GM12875 (cell line): ENCODE measurements at regions not wholly inside any gene's neighbourhood (a gene's known extent, or its start where the extent isn't known, plus 50 kb on each side); places are given as distances from the start of the nearest gene placed in this dataset.

ENCODE experiments used
- H3K4me3 ChIP-seq: one replicate; pipeline ENCODE4 v1.5.1; 2011; ENCODE audit warnings: low read depth, low read length, control low read depth
- CTCF ChIP-seq: IDR thresholded peaks from 2 replicates; pipeline ENCODE4 v1.5.1; 2011; ENCODE audit warnings: low read depth, mild to moderate bottlenecking, control low read depth, inconsistent platforms, low read length, moderate library complexity, borderline replicate concordance; ENCODE audit not compliant: insufficient read depth

GRCh38 chr2:79359419-79359818, 153.4 kb upstream of the CTNNA2 start:
- H3K4me3 ChIP-seq = no peak overlapping the region
- no peak for TF ChIP-seq CTCF

DNA sequence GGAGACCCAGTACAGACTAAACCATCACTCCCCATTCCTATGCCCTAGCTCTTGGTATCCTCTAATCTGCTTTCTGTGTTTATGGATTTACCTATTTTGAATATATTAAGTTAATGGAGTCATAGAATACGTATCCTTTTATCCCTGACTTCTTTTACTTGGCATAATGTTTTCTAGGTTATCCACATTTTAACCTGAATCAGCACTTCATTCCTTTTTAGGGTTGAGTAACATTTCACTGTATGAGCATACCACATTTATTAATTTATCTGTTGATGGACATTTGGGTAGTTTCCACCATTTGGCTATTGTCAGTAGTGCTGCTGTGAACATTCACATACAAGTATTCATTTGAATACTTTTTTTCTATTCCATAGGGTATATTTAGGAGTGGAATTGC, 157.3 kb upstream of the CTNNA2 start:
- no peak for TF ChIP-seq CTCF
- no peak overlapping the region for H3K4me3 ChIP-seq

DNA sequence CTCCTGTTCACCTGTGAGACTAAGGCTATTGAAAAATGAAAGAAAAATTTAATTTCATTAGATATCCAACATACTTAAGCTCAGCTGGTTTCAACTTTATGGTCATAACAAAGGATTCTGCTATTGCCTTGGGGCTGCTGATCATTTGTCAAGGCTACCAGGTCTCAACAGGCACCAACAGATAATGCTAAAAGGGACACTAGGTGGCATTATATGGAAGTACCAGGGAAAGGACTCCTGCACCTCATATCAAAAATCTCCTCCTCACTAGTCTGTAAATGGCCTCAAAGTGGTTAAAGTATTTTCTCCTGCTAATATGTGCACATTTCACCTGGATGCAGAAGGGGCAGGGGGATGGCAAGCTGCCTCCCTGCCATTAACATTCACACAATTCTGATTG, 167.9 kb upstream of the REG3A start:
- no peak for TF ChIP-seq CTCF
- no peak overlapping the region for H3K4me3 ChIP-seq

DNA sequence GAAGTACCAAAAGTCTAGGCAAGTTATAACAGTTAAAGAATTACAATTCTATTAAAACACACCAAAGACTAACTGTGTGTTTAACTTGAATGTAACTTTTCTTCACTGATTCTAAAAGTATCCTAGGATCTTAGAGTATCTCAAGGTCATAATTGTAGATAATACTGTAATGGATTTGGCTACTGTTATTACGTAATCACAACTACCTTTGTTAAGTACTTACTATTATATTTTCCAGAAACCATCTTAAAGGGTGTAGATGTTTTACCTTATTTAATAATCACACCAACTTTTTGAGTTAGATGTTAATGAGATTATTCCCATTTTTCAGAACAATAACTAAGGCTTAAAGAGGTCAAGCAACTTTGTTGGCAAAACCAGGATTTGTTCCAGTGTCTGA, 161.3 kb upstream of the REG3A start:
- no peak for TF ChIP-seq CTCF
- no peak overlapping the region for H3K4me3 ChIP-seq

- H3K4me3 ChIP-seq = no peak overlapping the region
- TF ChIP-seq CTCF = no peak
These were observed 135.4 kb upstream of the REG3A start for GRCh38 chr2:79294994-79295393.

DNA sequence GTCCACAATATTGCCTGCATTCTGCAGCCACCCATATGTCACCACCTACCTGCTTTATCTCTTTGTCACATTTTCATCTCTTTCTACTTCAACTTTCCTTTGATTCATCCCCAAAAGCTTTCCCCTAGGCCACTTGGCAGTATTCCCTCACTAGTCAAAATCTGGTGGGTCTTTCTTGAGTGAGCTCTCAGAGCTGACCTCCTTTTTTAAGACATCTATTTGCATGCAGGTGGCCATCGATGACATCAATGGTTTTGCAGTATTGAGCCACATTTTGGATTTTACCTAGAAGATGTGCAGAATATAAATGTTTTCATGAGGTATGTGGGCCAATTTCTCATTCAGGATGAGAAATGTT, 133.4 kb upstream of the REG3A start:
- H3K4me3 ChIP-seq = no peak overlapping the region
- TF ChIP-seq CTCF = no peak

- no peak for TF ChIP-seq CTCF
- H3K4me3 ChIP-seq = no peak overlapping the region
These were observed 132.8 kb upstream of the REG3A start for GRCh38 chr2:79292239-79292957.
